HG03442 (cell line): ENCODE measurements at regions not wholly inside any gene's neighbourhood (a gene's known extent, or its start where the extent isn't known, plus 50 kb on each side); places are given as distances from the start of the nearest gene placed in this dataset.

Source experiments
- ATAC-seq: cut with Tn5 transposase; IDR thresholded peaks from one replicate; pipeline ENCODE4 v1.9.1; 2021; ENCODE audit warnings: mild to moderate bottlenecking, moderate library complexity; ENCODE audit not compliant: unreplicated experiment

- no peak for ATAC-seq
Measured at GRCh38 chr16:85369741-85370528, 243.2 kb upstream of the GSE1 start.

GRCh38 chr16:85370543-85370880, 242.6 kb upstream of the GSE1 start:
- ATAC-seq, result no peak

GRCh38 chr16:85370881-85371651, 242.1 kb upstream of the GSE1 start:
- ATAC-seq, result no peak

GRCh38 chr16:85371948-85372347, 241.2 kb upstream of the GSE1 start:
- ATAC-seq, result no peak

GRCh38 chr16:85372627-85373372, 240.3 kb upstream of the GSE1 start:
- ATAC-seq, result no peak

GRCh38 chr16:85373741-85374570, 239.2 kb upstream of the GSE1 start:
- no peak for ATAC-seq

- ATAC-seq, result no peak
Measured at GRCh38 chr16:85374571-85374872, 238.6 kb upstream of the GSE1 start.

GRCh38 chr16:85375282-85375681, 237.8 kb upstream of the GSE1 start:
- no peak for ATAC-seq

- no peak for ATAC-seq
Measured at GRCh38 chr16:85376292-85377095, 236.6 kb upstream of the GSE1 start.

GRCh38 chr16:85377388-85378144, 235.6 kb upstream of the GSE1 start:
- no peak for ATAC-seq

GRCh38 chr16:85378145-85379040, 234.7 kb upstream of the GSE1 start:
- no peak for ATAC-seq

GRCh38 chr16:85379041-85380001, 233.8 kb upstream of the GSE1 start:
- ATAC-seq, result no peak

- no peak for ATAC-seq
Measured at GRCh38 chr16:85380002-85380395, 233.1 kb upstream of the GSE1 start.

GRCh38 chr16:85380905-85381737, 232.0 kb upstream of the GSE1 start:
- no peak for ATAC-seq

GRCh38 chr16:85381738-85382592, 231.2 kb upstream of the GSE1 start:
- ATAC-seq, result no peak

GRCh38 chr16:85382717-85383118, 230.4 kb upstream of the GSE1 start:
- ATAC-seq, result no peak
